HCT116 (cell line): ENCODE measurements at regions not wholly inside any gene's neighbourhood (a gene's known extent, or its start where the extent isn't known, plus 50 kb on each side); places are given as distances from the start of the nearest gene placed in this dataset.

ENCODE experiments used
- CTCF ChIP-seq, 3 experiments: fragments of 200-600 bp in 1 of 3; sonication (generic) in 1 of 3; IDR thresholded peaks in 2 of 3; conservative IDR thresholded peaks in 1 of 3; 2 replicates each; pipeline ENCODE4 v1.5.1; 2012 to 2017; ENCODE audit warnings: low read depth in 2 of 3, low read length in 2 of 3, antibody characterized with exemption in 1 of 3, borderline replicate concordance in 1 of 3, control low read depth in 1 of 3, mild to moderate bottlenecking in 1 of 3, mixed read lengths in 1 of 3, mixed run types in 1 of 3, moderate library complexity in 1 of 3; ENCODE audit not compliant: insufficient read depth in 1 of 3
- ELF1 ChIP-seq: IDR thresholded peaks from 2 replicates; pipeline ENCODE4 v1.6.1; 2012; ENCODE audit warnings: low read depth, borderline replicate concordance
- EZH2phosphoT487 ChIP-seq: fragments of 200-600 bp; IDR thresholded peaks from 2 replicates; pipeline ENCODE4 v1.6.1; 2018; ENCODE audit warnings: antibody characterized with exemption, borderline replicate concordance
- MAX ChIP-seq: IDR thresholded peaks from 2 replicates; pipeline ENCODE4 v1.6.1; 2012
- POLR2A ChIP-seq: IDR thresholded peaks from 2 replicates; pipeline ENCODE4 v1.7.0; 2011; ENCODE audit warnings: borderline replicate concordance; ENCODE audit not compliant: insufficient read depth, insufficient read length; ENCODE audit errors: extremely low read depth
- POLR2AphosphoS5 ChIP-seq: IDR thresholded peaks from 2 replicates; pipeline ENCODE4 v1.6.1; 2011; ENCODE audit warnings: mild to moderate bottlenecking, low read depth, low read length, moderate library complexity
- REST ChIP-seq: IDR thresholded peaks from 2 replicates; pipeline ENCODE4 v1.6.1; 2012; ENCODE audit warnings: low read depth
- SP1 ChIP-seq: IDR thresholded peaks from 2 replicates; pipeline ENCODE4 v1.6.1; 2012; ENCODE audit warnings: low read depth
- ZBTB33 ChIP-seq: IDR thresholded peaks from 2 replicates; pipeline ENCODE4 v1.6.1; 2011; ENCODE audit warnings: mild to moderate bottlenecking, low read length, moderate library complexity; ENCODE audit not compliant: insufficient replicate concordance; ENCODE audit errors: extremely low read depth

GRCh38 chr20:39309458-39309857 is 347.3 kb downstream of the DHX35 start:
- TF ChIP-seq CTCF (IDR thresholded peaks at IDR 0.05 in 2 of 3, conservative IDR thresholded peaks at IDR 0.05 in 1 of 3; ENCODE audit: borderline replicate concordance in 1 of 3, insufficient read depth in 1 of 3, low read depth in 2 of 3, low read length in 2 of 3) (no peak), REST (no peak), POLR2A (no peak), ELF1 (no peak), EZH2phosphoT487 (no peak), SP1 (no peak), MAX (no peak), POLR2AphosphoS5 (no peak), ZBTB33 (no peak)
